HG03196 (cell line): ENCODE measurements at regions not wholly inside any gene's neighbourhood (a gene's known extent, or its start where the extent isn't known, plus 50 kb on each side); places are given as distances from the start of the nearest gene placed in this dataset.

Experiments used
- ATAC-seq: cut with Tn5 transposase; IDR thresholded peaks from one replicate; pipeline ENCODE4 v1.9.1; 2021; ENCODE audit not compliant: unreplicated experiment

- ATAC-seq = no peak
Observed at GRCh38 chr4:156503119-156503518, 468.5 kb downstream of the PDGFC start.

- no peak for ATAC-seq
Observed at GRCh38 chr4:156501962-156502361, 469.6 kb downstream of the PDGFC start.

- no peak for ATAC-seq
Observed at GRCh38 chr4:156499684-156500083, 471.9 kb downstream of the PDGFC start.

GRCh38 chr4:156497486-156497885 lies 474.1 kb downstream of the PDGFC start:
- ATAC-seq = no peak

GRCh38 chr4:156496797-156497196 lies 474.8 kb downstream of the PDGFC start:
- no peak for ATAC-seq

GRCh38 chr4:156495836-156496235 lies 475.8 kb downstream of the PDGFC start:
- no peak for ATAC-seq

GRCh38 chr4:156495091-156495490 lies 476.5 kb downstream of the PDGFC start:
- no peak for ATAC-seq

GRCh38 chr4:156493858-156494257 lies 477.7 kb downstream of the PDGFC start:
- ATAC-seq = no peak

- no peak for ATAC-seq
Observed at GRCh38 chr4:156487107-156487506, 484.5 kb downstream of the PDGFC start.

- no peak for ATAC-seq
Observed at GRCh38 chr4:156481845-156482244, 489.8 kb downstream of the PDGFC start.

- no peak for ATAC-seq
Observed at GRCh38 chr4:156477636-156478035, 494.0 kb downstream of the PDGFC start.

- no peak for ATAC-seq
Observed at GRCh38 chr4:156476359-156476758, 495.2 kb downstream of the PDGFC start.

- no peak for ATAC-seq
Observed at GRCh38 chr4:156475322-156475721, 496.3 kb downstream of the PDGFC start.

GRCh38 chr4:156473151-156473550 lies 498.4 kb downstream of the PDGFC start:
- ATAC-seq = no peak

GRCh38 chr4:156472624-156473023 lies 499.0 kb downstream of the PDGFC start:
- no peak for ATAC-seq

- no peak for ATAC-seq
Observed at GRCh38 chr4:156459584-156459983, 505.9 kb upstream of the CTSO start.

- ATAC-seq = no peak
Observed at GRCh38 chr4:156456830-156457229, 503.2 kb upstream of the CTSO start.

- ATAC-seq = no peak
Observed at GRCh38 chr4:156443488-156443887, 489.8 kb upstream of the CTSO start.

GRCh38 chr4:156442912-156443311 lies 489.2 kb upstream of the CTSO start:
- ATAC-seq = no peak

GRCh38 chr4:156439576-156440200 lies 486.0 kb upstream of the CTSO start:
- ATAC-seq = no peak

- no peak for ATAC-seq
Observed at GRCh38 chr4:156437666-156438065, 484.0 kb upstream of the CTSO start.

GRCh38 chr4:156422576-156422975 lies 468.9 kb upstream of the CTSO start:
- ATAC-seq = no peak

GRCh38 chr4:156420623-156421022 lies 467.0 kb upstream of the CTSO start:
- ATAC-seq = no peak
